Fibroblast of lung (primary cell): ENCODE measurements at regions not wholly inside any gene's neighbourhood (a gene's known extent, or its start where the extent isn't known, plus 50 kb on each side); places are given as distances from the start of the nearest gene placed in this dataset.

Source experiments
- DNase-seq, 2 donors: peaks; one replicate each; pipeline versions ENCODE4 v3.0.0 to v3.0.0-alpha.2; 2010; ENCODE audit warnings: low read depth in 2 of 2
- H2AFZ ChIP-seq: 2 replicates; pipeline ENCODE4 v1.5.1; 2012; ENCODE audit warnings: low read length, control low read depth, inconsistent platforms
- H3K27ac ChIP-seq: 2 replicates; pipeline ENCODE4 v1.5.1; 2011; ENCODE audit warnings: low read length, control low read depth; ENCODE audit not compliant: insufficient read depth
- H3K27me3 ChIP-seq: 2 replicates; pipeline ENCODE4 v1.5.1; 2011; ENCODE audit warnings: mild to moderate bottlenecking, low read length; ENCODE audit not compliant: control insufficient read depth, insufficient read depth
- H3K36me3 ChIP-seq: 2 replicates; pipeline ENCODE4 v1.5.1; 2011; ENCODE audit warnings: low read length; ENCODE audit not compliant: control insufficient read depth, insufficient read depth
- H3K4me1 ChIP-seq: 2 replicates; pipeline ENCODE4 v1.5.1; 2011; ENCODE audit warnings: low read length; ENCODE audit not compliant: control insufficient read depth, insufficient read depth; ENCODE audit errors: extremely low read depth
- H3K4me2 ChIP-seq: 2 replicates; pipeline ENCODE4 v1.5.1; 2011; ENCODE audit warnings: low read length, control low read depth; ENCODE audit not compliant: insufficient read depth; ENCODE audit errors: extremely low read depth
- H3K4me3 ChIP-seq, 4 experiments: fragments of 200-600 bp in 1 of 4; sonication (generic) in 1 of 4; replicated peaks in 1 of 4; 2 replicates each; pipeline ENCODE4 v1.5.1; 2011 to 2016; ENCODE audit warnings: low read length in 4 of 4, low read depth in 3 of 4, mild to moderate bottlenecking in 3 of 4, control low read depth in 2 of 4, inconsistent platforms in 1 of 4, mixed read lengths in 1 of 4; ENCODE audit not compliant: insufficient read depth in 1 of 4; ENCODE audit errors: control extremely low read depth in 1 of 4
- H3K79me2 ChIP-seq: 2 replicates; pipeline ENCODE4 v1.5.1; 2012; ENCODE audit warnings: mild to moderate bottlenecking, low read length, inconsistent platforms; ENCODE audit not compliant: control insufficient read depth, insufficient read depth
- H3K9ac ChIP-seq: 2 replicates; pipeline ENCODE4 v1.5.1; 2011; ENCODE audit warnings: mild to moderate bottlenecking, low read length, control low read depth; ENCODE audit not compliant: insufficient read depth
- H3K9me3 ChIP-seq: 2 replicates; pipeline ENCODE4 v1.5.1; 2012; ENCODE audit warnings: low read depth, low read length; ENCODE audit not compliant: control insufficient read depth, insufficient read depth
- H4K20me1 ChIP-seq: 2 replicates; pipeline ENCODE4 v1.5.1; 2011; ENCODE audit warnings: low read length; ENCODE audit not compliant: control insufficient read depth, insufficient read depth; ENCODE audit errors: extremely low read depth
- CTCF ChIP-seq, 2 donors: IDR thresholded peaks in 1 of 2; conservative IDR thresholded peaks in 1 of 2; 1 replicate in 1 of 2; 2 replicates in 1 of 2; pipeline ENCODE4 v1.5.1; 2011 to 2012; ENCODE audit warnings: low read length in 2 of 2, control low read depth in 1 of 2, inconsistent platforms in 1 of 2, low read depth in 1 of 2, mild to moderate bottlenecking in 1 of 2
- EZH2 ChIP-seq: IDR thresholded peaks from 2 replicates; pipeline ENCODE4 v1.5.1; 2012; ENCODE audit warnings: low read length, control low read depth, mild to moderate bottlenecking; ENCODE audit errors: missing control alignments

DNA sequence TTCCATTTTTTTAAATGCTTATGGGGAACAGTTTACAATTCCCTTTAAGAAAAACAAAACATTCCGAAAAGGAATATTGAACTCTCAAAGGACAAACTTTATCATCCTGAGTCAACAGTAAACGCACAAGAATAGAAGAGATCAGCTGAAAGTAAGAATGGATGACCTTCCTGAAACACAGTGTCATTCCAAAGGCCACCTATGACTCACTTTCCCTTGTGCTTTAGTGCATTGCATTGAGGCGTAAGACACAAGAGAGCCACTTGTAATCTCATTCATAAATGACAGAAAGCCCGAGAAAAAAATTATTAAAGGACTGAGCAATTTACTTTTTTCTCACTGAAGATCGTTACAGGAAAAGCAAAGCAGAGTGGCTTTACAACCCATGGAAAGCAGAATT is 1062.4 kb upstream of the DIAPH2 start:
- Histone ChIP-seq H3K4me1 (no peaks in the 10 kb centered on the region), H4K20me1 (no peaks in the 10 kb centered on the region), H3K9ac (no peak overlapping the region), H3K27me3 (no peaks in the 10 kb centered on the region), H3K4me2 (no peak overlapping the region), H2AFZ (no peak overlapping the region), H3K36me3 (no peaks in the 10 kb centered on the region), H3K9me3 (no peaks in the 10 kb centered on the region), H3K4me3 (no peak overlapping the region), H3K27ac (no peak overlapping the region), H3K79me2 (no peaks in the 10 kb centered on the region)
- no peak for DNase-seq
- TF ChIP-seq CTCF (conservative IDR thresholded peaks at IDR 0.05 in 1 of 2, IDR thresholded peaks at IDR 0.05 in 1 of 2; ENCODE audit: low read depth in 1 of 2, low read length in 2 of 2) (no peak), EZH2 (no peak)

GRCh38 chrX:95626748-95627147 is 1057.9 kb upstream of the DIAPH2 start:
- H3K9me3 ChIP-seq: no peaks in the 10 kb centered on the region
- H3K4me3 ChIP-seq: no peak overlapping the region
- H3K4me2 ChIP-seq: no peak overlapping the region
- TF ChIP-seq EZH2 (no peak), CTCF (conservative IDR thresholded peaks at IDR 0.05 in 1 of 2, IDR thresholded peaks at IDR 0.05 in 1 of 2; ENCODE audit: low read depth in 1 of 2, low read length in 2 of 2) (no peak)
- no peaks in the 10 kb centered on the region for H3K36me3 ChIP-seq
- H3K27me3 ChIP-seq: no peaks in the 10 kb centered on the region
- no peaks in the 10 kb centered on the region for H3K79me2 ChIP-seq
- H3K9ac ChIP-seq: no peak overlapping the region
- H3K4me1 ChIP-seq: no peaks in the 10 kb centered on the region
- H4K20me1 ChIP-seq: no peaks in the 10 kb centered on the region
- H3K27ac ChIP-seq: no peak overlapping the region
- no peak for DNase-seq
- no peak overlapping the region for H2AFZ ChIP-seq

- H3K27me3 ChIP-seq: no peaks in the 10 kb centered on the region
- no peaks in the 10 kb centered on the region for H4K20me1 ChIP-seq
- H3K9me3 ChIP-seq: no peaks in the 10 kb centered on the region
- TF ChIP-seq CTCF (conservative IDR thresholded peaks at IDR 0.05 in 1 of 2, IDR thresholded peaks at IDR 0.05 in 1 of 2; ENCODE audit: low read depth in 1 of 2, low read length in 2 of 2) (no peak), EZH2 (no peak)
- H3K27ac ChIP-seq: no peak overlapping the region
- no peaks in the 10 kb centered on the region for H3K36me3 ChIP-seq
- H3K4me2 ChIP-seq: no peak overlapping the region
- H3K9ac ChIP-seq: no peak overlapping the region
- H2AFZ ChIP-seq: no peak overlapping the region
- DNase-seq: no peak
- H3K79me2 ChIP-seq: no peaks in the 10 kb centered on the region
- H3K4me1 ChIP-seq: no peaks in the 10 kb centered on the region
- H3K4me3 ChIP-seq: no peak overlapping the region
Measured at GRCh38 chrX:95628796-95629195, 1055.8 kb upstream of the DIAPH2 start.
